Neural progenitor cell (in vitro differentiated cells): ENCODE measurements at regions not wholly inside any gene's neighbourhood (a gene's known extent, or its start where the extent isn't known, plus 50 kb on each side); places are given as distances from the start of the nearest gene placed in this dataset.

Source experiments
- DNase-seq: peaks from one replicate; pipeline ENCODE4 v3.0.0-alpha.2; 2016; ENCODE audit warnings: low spot score
- H2AFZ ChIP-seq: fragments of 200-600 bp; sonication (generic); replicated peaks from 2 replicates; pipeline ENCODE4 v1.6.1; 2016; ENCODE audit warnings: antibody characterized with exemption
- H3F3A ChIP-seq: fragments of 200-600 bp; sonication (generic); 2 replicates; pipeline ENCODE4 v1.6.1; 2016; ENCODE audit warnings: antibody characterized with exemption, low read depth
- H3K27ac ChIP-seq: fragments of 200-600 bp; sonication (generic); 2 replicates; pipeline ENCODE4 v1.5.1; 2016; ENCODE audit warnings: mild to moderate bottlenecking
- H3K27me3 ChIP-seq: fragments of 200-600 bp; sonication (generic); 2 replicates; pipeline ENCODE4 v1.6.1; 2016; ENCODE audit warnings: mild to moderate bottlenecking, moderate library complexity
- H3K36me3 ChIP-seq: fragments of 200-600 bp; sonication (generic); 2 replicates; pipeline ENCODE4 v1.5.1; 2016
- H3K4me1 ChIP-seq: fragments of 200-600 bp; sonication (generic); 2 replicates; pipeline ENCODE4 v1.6.1; 2016; ENCODE audit warnings: mixed run types
- H3K4me2 ChIP-seq: fragments of 200-600 bp; sonication (generic); 2 replicates; pipeline ENCODE4 v1.6.1; 2016
- H3K4me3 ChIP-seq: fragments of 200-600 bp; sonication (generic); 2 replicates; pipeline ENCODE4 v1.5.1; 2016
- H3K79me2 ChIP-seq: fragments of 200-600 bp; sonication (generic); 2 replicates; pipeline ENCODE4 v1.6.1; 2016; ENCODE audit warnings: low read depth
- H3K9ac ChIP-seq: fragments of 200-600 bp; sonication (generic); 2 replicates; pipeline ENCODE4 v1.6.1; 2016
- H3K9me3 ChIP-seq: fragments of 200-600 bp; sonication (generic); 2 replicates; pipeline ENCODE4 v1.5.1; 2016; ENCODE audit warnings: low read depth
- H4K20me1 ChIP-seq: fragments of 200-600 bp; sonication (generic); 2 replicates; pipeline ENCODE4 v1.6.1; 2016; ENCODE audit warnings: low read depth
- H3K27ac Mint-ChIP-seq: 3 replicates; pipeline ENCODE4 v1.8.0; 2021; ENCODE audit warnings: mixed read lengths
- H3K27me3 Mint-ChIP-seq: 2 replicates; pipeline ENCODE4 v1.8.0; 2022; ENCODE audit warnings: low read depth, mild to moderate bottlenecking, inconsistent platforms, moderate library complexity, mixed read lengths; ENCODE audit not compliant: insufficient read depth
- H3K36me3 Mint-ChIP-seq: 3 replicates; pipeline ENCODE4 v1.8.0; 2021; ENCODE audit warnings: mixed read lengths
- H3K4me1 Mint-ChIP-seq: 3 replicates; pipeline ENCODE4 v1.8.0; 2021; ENCODE audit warnings: mixed read lengths
- H3K4me3 Mint-ChIP-seq: 3 replicates; pipeline ENCODE4 v1.8.0; 2021; ENCODE audit warnings: mild to moderate bottlenecking, moderate library complexity, mixed read lengths
- H3K9me3 Mint-ChIP-seq: 3 replicates; pipeline ENCODE4 v1.8.0; 2020; ENCODE audit warnings: mixed read lengths
- EZH2 ChIP-seq: fragments of 200-600 bp; sonication (generic); IDR thresholded peaks from 2 replicates; pipeline ENCODE4 v1.6.1; 2017; ENCODE audit warnings: antibody characterized with exemption, mild to moderate bottlenecking, moderate library complexity
- EZH2phosphoT487 ChIP-seq: fragments of 200-600 bp; sonication (generic); IDR thresholded peaks from 2 replicates; pipeline ENCODE4 v1.6.1; 2017; ENCODE audit warnings: antibody characterized with exemption
- TF ChIP-seq, protein P1 (sequence below): fragments of 200-600 bp; sonication (generic); IDR thresholded peaks from 2 replicates; pipeline ENCODE4 v1.5.1; 2017; ENCODE audit warnings: antibody characterized with exemption, mild to moderate bottlenecking

DNA sequence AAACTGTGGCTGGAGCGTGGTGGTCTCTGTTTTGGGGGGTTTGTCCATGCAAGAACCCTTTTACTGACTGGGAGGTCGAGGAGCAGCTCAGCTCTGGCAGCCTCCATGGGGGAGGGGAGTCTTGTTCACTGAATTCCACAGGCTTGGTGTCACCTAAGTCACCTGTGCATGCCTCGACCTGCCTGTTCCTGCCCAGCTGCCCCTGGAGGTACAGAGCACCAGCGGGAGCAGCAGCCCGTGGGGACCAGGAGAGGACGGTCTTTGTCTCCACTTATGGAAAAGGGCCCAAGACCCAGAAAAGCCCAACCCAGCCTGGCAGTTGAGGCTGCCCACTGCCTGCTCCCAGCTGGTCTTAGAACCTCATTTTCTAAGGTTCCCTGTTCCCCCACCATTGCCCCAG lies 168.7 kb upstream of the AGAP1 start:
- no peaks in the 10 kb centered on the region for H3K27me3 ChIP-seq
- Mint-ChIP-seq H3K4me1 (peaks cover 10% of the 10 kb centered on the region), H3K36me3 (no peaks in the 10 kb centered on the region), H3K9me3 (no peaks in the 10 kb centered on the region), H3K4me3 (no peak overlapping the region), H3K27ac (no peak overlapping the region), H3K27me3 (peaks cover 5% of the 10 kb centered on the region)
- H3F3A ChIP-seq: no peaks in the 10 kb centered on the region
- no peaks in the 10 kb centered on the region for H4K20me1 ChIP-seq
- H3K4me1 ChIP-seq: peaks cover 6% of the 10 kb centered on the region
- no peaks in the 10 kb centered on the region for H3K79me2 ChIP-seq
- H2AFZ ChIP-seq: no peak overlapping the region
- no peaks in the 10 kb centered on the region for H3K36me3 ChIP-seq
- no peak overlapping the region for H3K4me3 ChIP-seq
- H3K9me3 ChIP-seq: no peaks in the 10 kb centered on the region
- H3K4me2 ChIP-seq: no peak overlapping the region
- H3K27ac ChIP-seq: no peak overlapping the region
- TF ChIP-seq EZH2phosphoT487: no peak
- TF ChIP-seq EZH2: no peak
- TF ChIP-seq, protein P1, sequence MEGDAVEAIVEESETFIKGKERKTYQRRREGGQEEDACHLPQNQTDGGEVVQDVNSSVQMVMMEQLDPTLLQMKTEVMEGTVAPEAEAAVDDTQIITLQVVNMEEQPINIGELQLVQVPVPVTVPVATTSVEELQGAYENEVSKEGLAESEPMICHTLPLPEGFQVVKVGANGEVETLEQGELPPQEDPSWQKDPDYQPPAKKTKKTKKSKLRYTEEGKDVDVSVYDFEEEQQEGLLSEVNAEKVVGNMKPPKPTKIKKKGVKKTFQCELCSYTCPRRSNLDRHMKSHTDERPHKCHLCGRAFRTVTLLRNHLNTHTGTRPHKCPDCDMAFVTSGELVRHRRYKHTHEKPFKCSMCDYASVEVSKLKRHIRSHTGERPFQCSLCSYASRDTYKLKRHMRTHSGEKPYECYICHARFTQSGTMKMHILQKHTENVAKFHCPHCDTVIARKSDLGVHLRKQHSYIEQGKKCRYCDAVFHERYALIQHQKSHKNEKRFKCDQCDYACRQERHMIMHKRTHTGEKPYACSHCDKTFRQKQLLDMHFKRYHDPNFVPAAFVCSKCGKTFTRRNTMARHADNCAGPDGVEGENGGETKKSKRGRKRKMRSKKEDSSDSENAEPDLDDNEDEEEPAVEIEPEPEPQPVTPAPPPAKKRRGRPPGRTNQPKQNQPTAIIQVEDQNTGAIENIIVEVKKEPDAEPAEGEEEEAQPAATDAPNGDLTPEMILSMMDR: no peak
- H3K9ac ChIP-seq: no peak overlapping the region
- no peak for DNase-seq

DNA sequence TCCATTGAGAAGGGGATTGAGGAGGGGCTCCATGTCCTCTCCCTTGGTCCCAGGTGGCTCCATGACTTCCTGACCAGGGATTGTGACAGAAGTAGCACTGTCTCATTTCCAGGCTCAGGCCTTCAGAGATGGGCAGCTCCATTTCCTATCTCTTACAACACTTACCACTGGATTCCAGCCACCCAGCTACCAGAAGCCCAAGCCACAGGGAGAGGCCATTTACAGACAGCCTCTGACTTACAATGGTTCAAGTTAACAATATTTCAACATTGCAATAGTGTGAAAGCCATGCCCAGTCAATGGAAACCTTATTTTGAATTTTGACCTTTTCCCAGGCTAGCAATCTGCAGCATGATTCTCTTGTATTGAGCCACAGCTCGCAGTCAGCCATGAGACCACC lies 164.9 kb upstream of the AGAP1 start:
- Histone ChIP-seq H3K27ac (no peak overlapping the region), H3K9me3 (no peaks in the 10 kb centered on the region), H4K20me1 (no peaks in the 10 kb centered on the region), H3K4me2 (no peak overlapping the region), H2AFZ (no peak overlapping the region), H3K79me2 (no peaks in the 10 kb centered on the region), H3F3A (no peaks in the 10 kb centered on the region), H3K27me3 (no peaks in the 10 kb centered on the region), H3K36me3 (no peaks in the 10 kb centered on the region), H3K4me3 (no peak overlapping the region), H3K9ac (no peak overlapping the region), H3K4me1 (peaks cover 6% of the 10 kb centered on the region)
- no peaks in the 10 kb centered on the region for H3K36me3 Mint-ChIP-seq
- peaks cover 10% of the 10 kb centered on the region for H3K4me1 Mint-ChIP-seq
- H3K9me3 Mint-ChIP-seq: no peaks in the 10 kb centered on the region
- H3K4me3 Mint-ChIP-seq: no peak overlapping the region
- no peak overlapping the region for H3K27ac Mint-ChIP-seq
- DNase-seq: no peak
- H3K27me3 Mint-ChIP-seq: peaks cover 3% of the 10 kb centered on the region
- TF ChIP-seq EZH2 (no peak), EZH2phosphoT487 (no peak)
- TF ChIP-seq, protein P1: no peak

DNA sequence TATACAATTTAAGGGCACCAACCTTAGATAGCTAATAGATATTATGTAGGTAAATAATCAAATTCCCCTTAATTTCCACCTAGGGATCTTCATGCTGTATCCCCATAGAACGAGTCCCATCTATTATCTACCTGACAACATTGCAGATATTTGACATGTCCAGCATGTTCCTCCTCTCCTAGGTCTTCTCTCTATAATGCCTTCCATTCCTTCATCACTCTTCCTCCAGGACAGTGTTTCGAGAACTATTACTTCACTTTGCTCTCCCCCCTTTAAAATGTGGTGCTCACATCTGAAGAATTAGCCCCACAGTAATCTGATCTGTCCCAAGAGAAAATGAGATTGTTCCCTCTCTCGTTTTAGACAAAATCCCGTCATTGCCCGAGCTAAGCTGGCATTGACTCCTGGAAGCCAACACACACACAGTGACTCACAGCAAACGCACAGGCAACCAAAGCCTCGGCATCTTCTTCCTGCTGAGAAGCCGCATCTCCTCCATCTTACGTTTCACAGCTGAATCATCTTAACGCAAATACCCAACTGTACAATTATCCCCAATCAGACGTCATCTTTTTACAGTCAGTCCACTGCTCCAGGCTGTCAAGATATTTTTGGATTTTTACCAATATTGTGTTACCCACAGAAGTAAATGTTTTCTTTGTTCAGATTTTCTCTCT lies 162.9 kb upstream of the AGAP1 start:
- H3K9ac ChIP-seq: no peak overlapping the region
- H3K9me3 ChIP-seq: no peaks in the 10 kb centered on the region
- Mint-ChIP-seq H3K4me3 (no peak overlapping the region), H3K36me3 (no peaks in the 10 kb centered on the region), H3K9me3 (no peaks in the 10 kb centered on the region), H3K27me3 (peaks cover 6% of the 10 kb centered on the region), H3K4me1 (no peaks in the 10 kb centered on the region), H3K27ac (no peak overlapping the region)
- no peak overlapping the region for H3K4me3 ChIP-seq
- H3K36me3 ChIP-seq: no peaks in the 10 kb centered on the region
- H3F3A ChIP-seq: no peaks in the 10 kb centered on the region
- no peak overlapping the region for H3K4me2 ChIP-seq
- H2AFZ ChIP-seq: no peak overlapping the region
- no peaks in the 10 kb centered on the region for H3K79me2 ChIP-seq
- no peak for TF ChIP-seq EZH2
- no peak for TF ChIP-seq EZH2phosphoT487
- TF ChIP-seq, protein P1: no peak
- no peak for DNase-seq
- no peak overlapping the region for H3K27ac ChIP-seq
- H4K20me1 ChIP-seq: no peaks in the 10 kb centered on the region
- H3K4me1 ChIP-seq: no peaks in the 10 kb centered on the region
- H3K27me3 ChIP-seq: no peaks in the 10 kb centered on the region
